HEK293T (cell line): ENCODE measurements at regions not wholly inside any gene's neighbourhood (a gene's known extent, or its start where the extent isn't known, plus 50 kb on each side); places are given as distances from the start of the nearest gene placed in this dataset.

Experiments used
- ARNT ChIP-seq: fragments of 450-650 bp; IDR thresholded peaks from 2 replicates; pipeline ENCODE4 v1.6.1; 2017; ENCODE audit warnings: mild to moderate bottlenecking
- BHLHE40 ChIP-seq: fragments of 450-650 bp; IDR thresholded peaks from 2 replicates; pipeline ENCODE4 v1.6.1; 2016; ENCODE audit warnings: mild to moderate bottlenecking, moderate library complexity, borderline replicate concordance
- FOXA1 ChIP-seq: fragments of 450-650 bp; IDR thresholded peaks from 2 replicates; pipeline ENCODE4 v1.6.1; 2016; ENCODE audit warnings: mild to moderate bottlenecking
- FOXK2 ChIP-seq: fragments of 450-650 bp; IDR thresholded peaks from 2 replicates; pipeline ENCODE4 v1.6.1; 2016; ENCODE audit warnings: mild to moderate bottlenecking
- HDGF ChIP-seq: fragments of 450-650 bp; IDR thresholded peaks from 2 replicates; pipeline ENCODE4 v1.6.1; 2017; ENCODE audit warnings: antibody characterized with exemption, borderline replicate concordance
- ZNF384 ChIP-seq: fragments of 450-650 bp; IDR thresholded peaks from 2 replicates; pipeline ENCODE4 v1.6.1; 2016

- TF ChIP-seq HDGF = no peak
- TF ChIP-seq BHLHE40 = no peak
- TF ChIP-seq FOXA1 = no peak
- no peak for TF ChIP-seq FOXK2
- no peak for TF ChIP-seq ARNT
- no peak for TF ChIP-seq ZNF384
Measured at GRCh38 chr6:69593706-69594105, 203.1 kb downstream of the LMBRD1 start.
